ENCODE measurements at regions not wholly inside any gene's neighbourhood (a gene's known extent, or its start where the extent isn't known, plus 50 kb on each side); places are given as distances from the start of the nearest gene placed in this dataset.

- TF ChIP-seq MAX (IDR thresholded peaks at IDR 0.05) (no peak), CTCF (IDR thresholded peaks at IDR 0.05) (no peak)
These were observed 404.4 kb downstream of the MAN2A1 start for GRCh38 chr5:110094109-110094508.
